ENCODE measurements at regions not wholly inside any gene's neighbourhood (a gene's known extent, or its start where the extent isn't known, plus 50 kb on each side); places are given as distances from the start of the nearest gene placed in this dataset.

DNA sequence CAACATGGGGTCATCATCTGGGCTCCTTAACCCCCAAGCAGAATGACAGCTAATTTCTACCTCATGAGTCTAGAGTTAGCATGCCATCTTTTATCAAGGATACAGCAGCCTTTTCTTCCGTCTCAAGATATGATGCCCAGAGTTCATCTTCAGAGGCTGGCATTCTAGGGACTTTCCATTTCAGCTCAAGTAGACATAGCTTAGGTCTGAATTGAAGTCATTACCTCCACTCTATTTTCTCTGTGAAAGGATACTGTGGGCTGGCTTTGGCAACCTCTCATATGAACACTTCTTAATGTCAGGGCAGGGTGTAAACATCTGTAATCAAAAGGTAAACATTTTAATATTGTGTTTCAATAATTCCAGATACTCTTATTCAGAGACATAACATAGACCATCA lies 535.7 kb downstream of the MAT2B start:
- TF ChIP-seq, protein P1, sequence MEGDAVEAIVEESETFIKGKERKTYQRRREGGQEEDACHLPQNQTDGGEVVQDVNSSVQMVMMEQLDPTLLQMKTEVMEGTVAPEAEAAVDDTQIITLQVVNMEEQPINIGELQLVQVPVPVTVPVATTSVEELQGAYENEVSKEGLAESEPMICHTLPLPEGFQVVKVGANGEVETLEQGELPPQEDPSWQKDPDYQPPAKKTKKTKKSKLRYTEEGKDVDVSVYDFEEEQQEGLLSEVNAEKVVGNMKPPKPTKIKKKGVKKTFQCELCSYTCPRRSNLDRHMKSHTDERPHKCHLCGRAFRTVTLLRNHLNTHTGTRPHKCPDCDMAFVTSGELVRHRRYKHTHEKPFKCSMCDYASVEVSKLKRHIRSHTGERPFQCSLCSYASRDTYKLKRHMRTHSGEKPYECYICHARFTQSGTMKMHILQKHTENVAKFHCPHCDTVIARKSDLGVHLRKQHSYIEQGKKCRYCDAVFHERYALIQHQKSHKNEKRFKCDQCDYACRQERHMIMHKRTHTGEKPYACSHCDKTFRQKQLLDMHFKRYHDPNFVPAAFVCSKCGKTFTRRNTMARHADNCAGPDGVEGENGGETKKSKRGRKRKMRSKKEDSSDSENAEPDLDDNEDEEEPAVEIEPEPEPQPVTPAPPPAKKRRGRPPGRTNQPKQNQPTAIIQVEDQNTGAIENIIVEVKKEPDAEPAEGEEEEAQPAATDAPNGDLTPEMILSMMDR (IDR thresholded peaks at IDR 0.05; ENCODE audit: insufficient read depth, low read length, poor library complexity, severe bottlenecking) = no peak
- no peak for TF ChIP-seq EZH2phosphoT487 (conservative IDR thresholded peaks at IDR 0.05; ENCODE audit: low read length)
- no peak overlapping the region for H3K27ac ChIP-seq (ENCODE audit: low read depth, low read length)
- H4K20me1 ChIP-seq (ENCODE audit: low read depth, low read length) = no peaks in the 10 kb centered on the region
- no peaks in the 10 kb centered on the region for H3K79me2 ChIP-seq (ENCODE audit: insufficient read depth, low read length)
- H3K4me2 ChIP-seq (ENCODE audit: low read depth, low read length, poor library complexity, severe bottlenecking) = no peak overlapping the region
- no peaks in the 10 kb centered on the region for H3K9me2 ChIP-seq (replicated peaks; ENCODE audit: insufficient read depth, low read length)
- H3K9me3 ChIP-seq (ENCODE audit: insufficient read depth, low read length) = no peaks in the 10 kb centered on the region
- no peaks in the 10 kb centered on the region for H3F3A ChIP-seq (ENCODE audit: insufficient read depth)
- no peak overlapping the region for H2AFZ ChIP-seq (ENCODE audit: low read depth, low read length, severe bottlenecking)
- H3K9ac ChIP-seq (ENCODE audit: low read length) = no peak overlapping the region
- no peaks in the 10 kb centered on the region for H3K27me3 ChIP-seq (ENCODE audit: low read length)
- H3K4me3 ChIP-seq (ENCODE audit: insufficient read depth, low read length, poor library complexity, severe bottlenecking) = no peak overlapping the region
- no peaks in the 10 kb centered on the region for H3K36me3 ChIP-seq (ENCODE audit: low read length)

DNA sequence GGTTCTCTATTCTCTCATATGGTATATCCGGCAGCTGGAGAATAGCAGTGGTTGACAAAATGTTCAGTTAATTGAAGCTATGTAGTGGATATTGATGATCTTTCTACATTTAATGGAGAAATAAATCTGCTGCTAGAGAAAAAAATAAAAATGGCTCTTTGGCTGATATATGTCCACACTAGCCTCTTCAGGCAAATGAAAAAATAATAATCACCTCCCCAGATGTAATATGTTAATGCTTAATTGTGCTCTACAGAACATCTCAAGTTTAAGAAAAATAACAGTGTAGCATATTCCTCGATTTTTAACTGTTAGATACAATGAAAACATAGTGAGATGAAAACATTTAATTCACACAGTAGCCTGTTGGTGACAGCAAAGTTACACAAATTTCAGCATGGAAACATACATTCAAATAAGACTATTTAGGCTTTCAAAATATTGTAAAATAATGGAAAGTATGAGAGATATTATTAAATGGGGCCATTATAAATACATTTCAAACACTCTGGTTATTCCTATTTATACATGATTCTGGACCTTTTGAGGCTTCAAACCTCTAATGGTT lies 543.0 kb downstream of the MAT2B start:
- Histone ChIP-seq H2AFZ (ENCODE audit: low read depth, low read length, severe bottlenecking) (no peak overlapping the region), H3K79me2 (ENCODE audit: insufficient read depth, low read length) (no peaks in the 10 kb centered on the region), H3K36me3 (ENCODE audit: low read length) (no peaks in the 10 kb centered on the region), H3K9me3 (ENCODE audit: insufficient read depth, low read length) (no peaks in the 10 kb centered on the region), H3K9ac (ENCODE audit: low read length) (no peak overlapping the region), H3K4me2 (ENCODE audit: low read depth, low read length, poor library complexity, severe bottlenecking) (no peak overlapping the region), H3K4me3 (ENCODE audit: insufficient read depth, low read length, poor library complexity, severe bottlenecking) (no peak overlapping the region), H3F3A (ENCODE audit: insufficient read depth) (no peaks in the 10 kb centered on the region), H3K9me2 (replicated peaks; ENCODE audit: insufficient read depth, low read length) (no peaks in the 10 kb centered on the region), H3K27ac (ENCODE audit: low read depth, low read length) (no peak overlapping the region), H4K20me1 (ENCODE audit: low read depth, low read length) (no peaks in the 10 kb centered on the region), H3K27me3 (ENCODE audit: low read length) (no peaks in the 10 kb centered on the region)
- TF ChIP-seq EZH2phosphoT487 (conservative IDR thresholded peaks at IDR 0.05; ENCODE audit: low read length) = no peak
- TF ChIP-seq, protein P1 (IDR thresholded peaks at IDR 0.05; ENCODE audit: insufficient read depth, low read length, poor library complexity, severe bottlenecking) = no peak

DNA sequence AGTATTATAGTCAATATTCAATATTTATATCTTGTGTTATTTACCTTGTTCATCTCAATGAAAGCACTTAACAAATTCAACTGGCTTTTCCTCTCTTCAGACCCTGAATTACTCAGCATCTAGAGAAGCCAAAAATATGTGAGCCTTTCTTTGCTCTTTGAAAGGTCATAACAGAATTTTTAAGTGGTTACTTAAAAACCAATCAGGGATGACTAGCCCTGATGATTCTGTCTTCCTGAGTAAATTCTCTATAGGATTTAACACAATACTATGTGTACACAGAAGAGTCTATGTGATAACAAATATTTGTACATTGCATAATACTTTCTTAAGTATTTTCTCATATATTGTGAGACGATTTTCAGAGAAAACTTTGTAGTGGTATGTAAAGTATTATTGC lies 546.3 kb downstream of the MAT2B start:
- Histone ChIP-seq H4K20me1 (ENCODE audit: low read depth, low read length) (no peaks in the 10 kb centered on the region), H3K27ac (ENCODE audit: low read depth, low read length) (no peak overlapping the region), H3K4me3 (ENCODE audit: insufficient read depth, low read length, poor library complexity, severe bottlenecking) (no peak overlapping the region), H3K9ac (ENCODE audit: low read length) (no peak overlapping the region), H3K27me3 (ENCODE audit: low read length) (no peaks in the 10 kb centered on the region), H3K9me3 (ENCODE audit: insufficient read depth, low read length) (no peaks in the 10 kb centered on the region), H2AFZ (ENCODE audit: low read depth, low read length, severe bottlenecking) (no peak overlapping the region), H3K9me2 (replicated peaks; ENCODE audit: insufficient read depth, low read length) (no peaks in the 10 kb centered on the region), H3K36me3 (ENCODE audit: low read length) (no peaks in the 10 kb centered on the region), H3K4me2 (ENCODE audit: low read depth, low read length, poor library complexity, severe bottlenecking) (no peak overlapping the region), H3F3A (ENCODE audit: insufficient read depth) (no peaks in the 10 kb centered on the region), H3K79me2 (ENCODE audit: insufficient read depth, low read length) (no peaks in the 10 kb centered on the region)
- TF ChIP-seq, protein P1 (IDR thresholded peaks at IDR 0.05; ENCODE audit: insufficient read depth, low read length, poor library complexity, severe bottlenecking) = no peak
- TF ChIP-seq EZH2phosphoT487 (conservative IDR thresholded peaks at IDR 0.05; ENCODE audit: low read length) = no peak

Measured in SU-DHL-6 (cell line).